Parathyroid adenoma (tissue), 2 donors: ENCODE measurements at regions not wholly inside any gene's neighbourhood (a gene's known extent, or its start where the extent isn't known, plus 50 kb on each side); places are given as distances from the start of the nearest gene placed in this dataset.

Source experiments
- H2AFZ ChIP-seq: fragments of 300-600 bp; sonication (generic); one replicate; pipeline ENCODE4 v1.7.0; 2017; ENCODE audit warnings: antibody characterized with exemption, mild to moderate bottlenecking
- H3K27ac ChIP-seq: fragments of 300-600 bp; sonication (generic); one replicate; pipeline ENCODE4 v1.7.0; 2017
- H3K27me3 ChIP-seq: fragments of 300-600 bp; sonication (generic); one replicate; pipeline ENCODE4 v1.7.0; 2017; ENCODE audit warnings: low read length; ENCODE audit not compliant: control insufficient read depth, insufficient read depth
- H3K36me3 ChIP-seq: fragments of 300-600 bp; sonication (generic); one replicate; pipeline ENCODE4 v1.7.0; 2017; ENCODE audit warnings: low read length; ENCODE audit not compliant: control insufficient read depth, insufficient read depth
- H3K4me1 ChIP-seq: fragments of 300-600 bp; sonication (generic); one replicate; pipeline ENCODE4 v1.7.0; 2017; ENCODE audit warnings: control low read depth
- H3K4me2 ChIP-seq: fragments of 300-600 bp; sonication (generic); one replicate; pipeline ENCODE4 v1.7.0; 2017; ENCODE audit warnings: low read length
- H3K4me3 ChIP-seq: fragments of 300-600 bp; sonication (generic); one replicate; pipeline ENCODE4 v1.7.0; 2017; ENCODE audit warnings: low read depth, low read length
- H3K79me2 ChIP-seq: fragments of 300-600 bp; sonication (generic); one replicate; pipeline ENCODE4 v1.7.0; 2017; ENCODE audit warnings: control low read depth
- H3K9ac ChIP-seq: fragments of 300-600 bp; sonication (generic); one replicate; pipeline ENCODE4 v1.7.0; 2017; ENCODE audit warnings: mild to moderate bottlenecking
- H3K9me3 ChIP-seq: fragments of 300-600 bp; sonication (generic); one replicate; pipeline ENCODE4 v1.7.0; 2017; ENCODE audit warnings: low read length; ENCODE audit not compliant: control insufficient read depth
- TF ChIP-seq, protein P1 (sequence below): fragments of 300-600 bp; sonication (generic); IDR thresholded peaks from one replicate; pipeline ENCODE4 v1.7.0; 2017; ENCODE audit warnings: antibody characterized with exemption, mild to moderate bottlenecking
- donor health status: primary hyperparathyroidism.

DNA sequence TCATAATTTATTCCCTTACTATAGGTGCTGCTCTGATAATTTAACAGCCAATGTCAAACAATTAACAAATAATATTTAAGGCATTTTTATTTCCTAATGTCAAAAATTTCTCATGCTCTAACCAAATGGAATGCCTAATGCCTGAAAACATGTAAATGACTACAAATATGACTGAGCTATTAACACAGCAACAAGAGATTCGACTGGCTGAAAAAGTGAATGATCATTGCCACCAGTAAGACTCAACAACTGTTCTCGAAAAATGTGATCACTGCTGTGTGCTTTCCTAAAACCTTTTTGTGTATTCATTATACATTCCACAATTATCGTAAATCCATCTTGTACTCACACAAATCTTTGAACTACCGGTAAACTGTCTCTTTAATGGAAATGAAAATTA lies 118.7 kb downstream of the NPY start:
- TF ChIP-seq, protein P1, sequence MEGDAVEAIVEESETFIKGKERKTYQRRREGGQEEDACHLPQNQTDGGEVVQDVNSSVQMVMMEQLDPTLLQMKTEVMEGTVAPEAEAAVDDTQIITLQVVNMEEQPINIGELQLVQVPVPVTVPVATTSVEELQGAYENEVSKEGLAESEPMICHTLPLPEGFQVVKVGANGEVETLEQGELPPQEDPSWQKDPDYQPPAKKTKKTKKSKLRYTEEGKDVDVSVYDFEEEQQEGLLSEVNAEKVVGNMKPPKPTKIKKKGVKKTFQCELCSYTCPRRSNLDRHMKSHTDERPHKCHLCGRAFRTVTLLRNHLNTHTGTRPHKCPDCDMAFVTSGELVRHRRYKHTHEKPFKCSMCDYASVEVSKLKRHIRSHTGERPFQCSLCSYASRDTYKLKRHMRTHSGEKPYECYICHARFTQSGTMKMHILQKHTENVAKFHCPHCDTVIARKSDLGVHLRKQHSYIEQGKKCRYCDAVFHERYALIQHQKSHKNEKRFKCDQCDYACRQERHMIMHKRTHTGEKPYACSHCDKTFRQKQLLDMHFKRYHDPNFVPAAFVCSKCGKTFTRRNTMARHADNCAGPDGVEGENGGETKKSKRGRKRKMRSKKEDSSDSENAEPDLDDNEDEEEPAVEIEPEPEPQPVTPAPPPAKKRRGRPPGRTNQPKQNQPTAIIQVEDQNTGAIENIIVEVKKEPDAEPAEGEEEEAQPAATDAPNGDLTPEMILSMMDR, result no peak
- no peak overlapping the region for H2AFZ ChIP-seq
- no peaks in the 10 kb centered on the region for H3K27me3 ChIP-seq
- H3K4me3 ChIP-seq, result no peak overlapping the region
- no peaks in the 10 kb centered on the region for H3K9me3 ChIP-seq
- no peaks in the 10 kb centered on the region for H3K79me2 ChIP-seq
- H3K4me2 ChIP-seq, result no peak overlapping the region
- no peaks in the 10 kb centered on the region for H3K4me1 ChIP-seq
- no peaks in the 10 kb centered on the region for H3K36me3 ChIP-seq
- H3K27ac ChIP-seq, result no peak overlapping the region
- H3K9ac ChIP-seq, result no peak overlapping the region

DNA sequence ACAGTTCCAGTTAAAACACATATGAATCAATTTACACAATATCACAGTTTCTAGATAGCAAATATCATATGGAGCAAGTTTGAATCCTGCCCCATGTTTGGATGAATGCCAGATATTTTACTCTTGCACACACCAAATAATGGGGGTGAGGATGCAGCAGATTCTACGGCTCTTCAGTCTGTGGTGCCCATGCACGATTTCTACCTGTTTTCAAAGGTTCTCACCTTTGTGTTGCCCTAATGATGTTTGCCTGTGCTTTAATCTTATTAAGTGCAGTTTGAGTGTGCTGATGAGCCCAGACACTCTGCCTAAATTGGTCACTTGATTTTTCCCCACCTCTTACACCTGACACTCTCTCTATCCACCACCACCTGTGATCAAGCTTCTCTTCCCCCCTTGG lies 119.6 kb downstream of the NPY start:
- H3K4me1 ChIP-seq, result no peaks in the 10 kb centered on the region
- H3K9ac ChIP-seq, result no peak overlapping the region
- H3K79me2 ChIP-seq, result no peaks in the 10 kb centered on the region
- no peak overlapping the region for H3K27ac ChIP-seq
- TF ChIP-seq, protein P1, result no peak
- H3K36me3 ChIP-seq, result no peaks in the 10 kb centered on the region
- H3K9me3 ChIP-seq, result no peaks in the 10 kb centered on the region
- no peak overlapping the region for H3K4me2 ChIP-seq
- no peak overlapping the region for H2AFZ ChIP-seq
- H3K27me3 ChIP-seq, result no peaks in the 10 kb centered on the region
- no peak overlapping the region for H3K4me3 ChIP-seq

DNA sequence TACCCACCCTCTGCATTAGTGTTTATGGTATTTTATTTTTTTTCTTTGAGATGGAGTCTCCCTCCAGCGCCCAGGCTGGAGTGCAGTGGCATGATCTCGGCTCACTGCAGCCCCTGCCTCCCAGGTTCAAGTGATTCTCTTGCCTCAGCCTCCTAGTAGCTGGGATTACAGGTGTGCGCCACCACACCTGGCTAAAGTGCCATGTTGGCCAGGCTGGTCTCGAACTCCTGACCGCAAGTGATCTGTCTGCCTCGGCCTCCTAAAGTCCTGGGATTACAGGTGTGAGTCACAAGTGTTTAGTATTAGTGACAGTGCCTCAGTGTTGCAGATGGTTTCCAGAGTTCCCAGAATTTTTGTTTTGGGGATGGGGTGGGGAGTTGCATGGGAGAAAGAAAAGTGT lies 120.3 kb downstream of the NPY start:
- no peaks in the 10 kb centered on the region for H3K9me3 ChIP-seq
- no peak overlapping the region for H3K9ac ChIP-seq
- H2AFZ ChIP-seq, result no peak overlapping the region
- H3K79me2 ChIP-seq, result no peaks in the 10 kb centered on the region
- H3K4me1 ChIP-seq, result no peaks in the 10 kb centered on the region
- H3K27ac ChIP-seq, result no peak overlapping the region
- no peak overlapping the region for H3K4me2 ChIP-seq
- no peak overlapping the region for H3K4me3 ChIP-seq
- no peaks in the 10 kb centered on the region for H3K27me3 ChIP-seq
- H3K36me3 ChIP-seq, result no peaks in the 10 kb centered on the region
- TF ChIP-seq, protein P1, result no peak

DNA sequence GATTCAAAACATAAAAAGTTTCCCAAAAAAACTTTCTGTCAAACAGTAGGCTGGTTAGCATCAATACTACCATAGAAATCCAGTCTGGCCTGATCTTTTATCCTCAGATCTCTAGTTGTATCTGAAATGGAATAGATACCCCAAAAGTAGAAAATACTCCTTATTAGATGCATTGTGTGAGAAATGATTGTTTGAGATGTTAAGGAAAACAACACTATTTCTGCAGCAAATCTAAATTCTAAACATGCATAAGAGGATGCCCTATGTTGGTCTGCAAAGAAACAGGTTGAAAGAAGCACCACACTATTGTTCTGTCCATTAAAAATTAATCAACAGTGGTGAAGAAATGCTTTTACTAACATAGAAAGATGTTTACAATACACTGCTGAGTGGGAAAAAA lies 121.0 kb downstream of the NPY start:
- Histone ChIP-seq H3K79me2 (no peaks in the 10 kb centered on the region), H3K9me3 (no peaks in the 10 kb centered on the region), H3K4me1 (no peaks in the 10 kb centered on the region), H3K27me3 (no peaks in the 10 kb centered on the region), H2AFZ (no peak overlapping the region), H3K4me3 (no peak overlapping the region), H3K27ac (no peak overlapping the region), H3K9ac (no peak overlapping the region), H3K4me2 (no peak overlapping the region), H3K36me3 (no peaks in the 10 kb centered on the region)
- TF ChIP-seq, protein P1, result no peak

DNA sequence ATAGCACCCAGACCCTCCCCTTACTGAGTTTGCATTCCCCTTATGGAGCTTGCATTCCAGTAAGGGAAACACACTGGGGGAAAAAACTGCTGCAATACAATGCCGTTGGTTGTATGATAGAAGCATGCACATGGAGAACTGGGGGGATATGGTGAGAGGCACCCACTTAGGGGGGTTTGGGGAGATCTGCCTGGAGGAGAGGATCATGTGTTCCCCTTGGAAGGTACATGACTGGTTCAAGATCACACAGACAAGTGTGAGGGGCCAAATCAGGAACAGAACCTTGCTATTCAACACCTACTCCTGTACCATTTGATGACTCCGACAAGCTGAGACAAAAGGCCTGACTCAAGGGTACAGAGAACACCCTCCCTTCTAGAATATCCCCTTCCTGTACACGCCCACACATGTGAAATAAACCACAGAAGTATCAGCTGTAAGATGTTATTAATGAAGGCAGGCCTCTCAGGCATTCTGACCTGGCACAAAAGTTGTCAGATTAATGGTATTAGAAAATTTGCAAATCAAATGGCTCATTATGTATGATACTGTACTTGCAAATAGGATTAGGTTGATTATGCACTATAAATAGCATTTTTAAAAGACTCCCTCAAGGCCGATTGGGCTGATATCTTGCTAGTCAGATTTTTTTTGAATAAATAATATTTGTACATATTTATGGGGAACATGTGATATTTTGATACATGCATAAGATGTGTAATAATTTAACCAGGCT lies 122.2 kb downstream of the NPY start:
- Histone ChIP-seq H3K4me3 (no peak overlapping the region), H3K27ac (no peak overlapping the region), H3K9me3 (no peaks in the 10 kb centered on the region), H3K79me2 (no peaks in the 10 kb centered on the region), H3K4me1 (no peaks in the 10 kb centered on the region), H2AFZ (no peak overlapping the region), H3K36me3 (no peaks in the 10 kb centered on the region), H3K9ac (no peak overlapping the region), H3K4me2 (no peak overlapping the region), H3K27me3 (no peaks in the 10 kb centered on the region)
- TF ChIP-seq, protein P1, result no peak
